ENCODE measurements at regions not wholly inside any gene's neighbourhood (a gene's known extent, or its start where the extent isn't known, plus 50 kb on each side); places are given as distances from the start of the nearest gene placed in this dataset.
"Not testable (repeated sequence)": the region's sequence is repeated elsewhere in the genome, so short reads cannot be mapped to it uniquely, and the experiment has no call there.

- Mint-ChIP-seq H3K4me3 (no peak overlapping the region), H3K27me3 (no peaks in the 10 kb centered on the region), H3K9me3 (peaks cover 3% of the 10 kb centered on the region), H3K4me1 (no peaks in the 10 kb centered on the region), H3K27ac (no peak overlapping the region), H3K36me3 (ENCODE audit: low read depth) (no peaks in the 10 kb centered on the region)
- DNase-seq (no peak), ATAC-seq (no peak)
These were observed 1423.3 kb upstream of the PCDH20 start for GRCh38 chr13:62838929-62839328.

GRCh38 chr13:62837895-62838294 lies 1422.2 kb upstream of the PCDH20 start:
- Mint-ChIP-seq H3K27me3 (no peaks in the 10 kb centered on the region), H3K27ac (no peak overlapping the region), H3K4me3 (no peak overlapping the region), H3K36me3 (ENCODE audit: low read depth) (no peaks in the 10 kb centered on the region), H3K9me3 (peaks cover 3% of the 10 kb centered on the region), H3K4me1 (no peaks in the 10 kb centered on the region)
- ATAC-seq (no peak), DNase-seq (no peak)

- Mint-ChIP-seq H3K36me3 (ENCODE audit: low read depth) (no peaks in the 10 kb centered on the region), H3K27ac (no peak overlapping the region)
- ATAC-seq, result no peak
These were observed 1413.8 kb upstream of the PCDH20 start for GRCh38 chr13:62829486-62829885.

GRCh38 chr13:62799931-62800436 lies 1384.3 kb upstream of the PCDH20 start:
- Mint-ChIP-seq H3K4me1 (no peaks in the 10 kb centered on the region), H3K4me3 (no peak overlapping the region), H3K27ac (no peak overlapping the region), H3K27me3 (no peaks in the 10 kb centered on the region), H3K36me3 (ENCODE audit: low read depth) (no peaks in the 10 kb centered on the region), H3K9me3 (no peaks in the 10 kb centered on the region)
- no peak for DNase-seq
- ATAC-seq, result no peak

More at GRCh38 chr13:62829486-62829885, 1413.8 kb upstream of the PCDH20 start:
- Mint-ChIP-seq H3K4me3 (no peak overlapping the region), H3K9me3 (peaks cover 9% of the 10 kb centered on the region), H3K27me3 (no peaks in the 10 kb centered on the region), H3K4me1 (no peaks in the 10 kb centered on the region)
- no peak for DNase-seq

GRCh38 chr13:62799038-62799535 lies 1383.4 kb upstream of the PCDH20 start:
- no peaks in the 10 kb centered on the region for H3K4me1 Mint-ChIP-seq
- H3K4me3 Mint-ChIP-seq, result no peak overlapping the region
- no peaks in the 10 kb centered on the region for H3K9me3 Mint-ChIP-seq
- no peaks in the 10 kb centered on the region for H3K27me3 Mint-ChIP-seq
- H3K27ac Mint-ChIP-seq, result no peak overlapping the region
- ATAC-seq (no peak), DNase-seq (no peak)
- no peaks in the 10 kb centered on the region for H3K36me3 Mint-ChIP-seq (ENCODE audit: low read depth)

GRCh38 chr13:62793850-62794249 lies 1378.2 kb upstream of the PCDH20 start:
- Mint-ChIP-seq H3K4me1 (no peaks in the 10 kb centered on the region), H3K9me3 (no peaks in the 10 kb centered on the region), H3K27ac (no peak overlapping the region), H3K36me3 (ENCODE audit: low read depth) (no peaks in the 10 kb centered on the region), H3K27me3 (no peaks in the 10 kb centered on the region), H3K4me3 (no peak overlapping the region)
- no peak for DNase-seq
- no peak for ATAC-seq

GRCh38 chr13:62781866-62782265 lies 1366.2 kb upstream of the PCDH20 start:
- no peaks in the 10 kb centered on the region for H3K36me3 Mint-ChIP-seq (ENCODE audit: low read depth)
- H3K27me3 Mint-ChIP-seq, result no peaks in the 10 kb centered on the region
- ATAC-seq, result no peak

GRCh38 chr13:62779161-62779560 lies 1363.5 kb upstream of the PCDH20 start:
- peaks cover 11% of the 10 kb centered on the region for H3K9me3 Mint-ChIP-seq
- no peak overlapping the region for H3K27ac Mint-ChIP-seq
- no peaks in the 10 kb centered on the region for H3K4me1 Mint-ChIP-seq
- no peaks in the 10 kb centered on the region for H3K36me3 Mint-ChIP-seq (ENCODE audit: low read depth)
- H3K27me3 Mint-ChIP-seq, result no peaks in the 10 kb centered on the region
- no peak overlapping the region for H3K4me3 Mint-ChIP-seq
- DNase-seq (no peak), ATAC-seq (no peak)

More at GRCh38 chr13:62781866-62782265, 1366.2 kb upstream of the PCDH20 start:
- no peak overlapping the region for H3K4me3 Mint-ChIP-seq
- no peak overlapping the region for H3K27ac Mint-ChIP-seq
- peaks cover 11% of the 10 kb centered on the region for H3K9me3 Mint-ChIP-seq
- DNase-seq, result no peak
- H3K4me1 Mint-ChIP-seq, result no peaks in the 10 kb centered on the region

- Mint-ChIP-seq H3K27ac (no peak overlapping the region), H3K36me3 (ENCODE audit: low read depth) (no peaks in the 10 kb centered on the region), H3K9me3 (peaks cover 4% of the 10 kb centered on the region), H3K4me3 (no peak overlapping the region), H3K4me1 (no peaks in the 10 kb centered on the region), H3K27me3 (no peaks in the 10 kb centered on the region)
- DNase-seq (no peak), ATAC-seq (no peak)
These were observed 1351.8 kb upstream of the PCDH20 start for GRCh38 chr13:62767473-62767872.

GRCh38 chr13:62760724-62761123 lies 1345.1 kb upstream of the PCDH20 start:
- Mint-ChIP-seq H3K27ac (no peak overlapping the region), H3K9me3 (peaks cover 4% of the 10 kb centered on the region)
- no peak for DNase-seq

GRCh38 chr13:62747629-62748028 lies 1332.0 kb upstream of the PCDH20 start:
- peaks cover 11% of the 10 kb centered on the region for H3K9me3 Mint-ChIP-seq
- H3K36me3 Mint-ChIP-seq (ENCODE audit: low read depth), result no peaks in the 10 kb centered on the region
- no peaks in the 10 kb centered on the region for H3K27me3 Mint-ChIP-seq
- no peak overlapping the region for H3K27ac Mint-ChIP-seq
- no peak for ATAC-seq
- no peak for DNase-seq
- H3K4me3 Mint-ChIP-seq, result no peak overlapping the region
- H3K4me1 Mint-ChIP-seq, result no peaks in the 10 kb centered on the region

More at GRCh38 chr13:62760724-62761123, 1345.1 kb upstream of the PCDH20 start:
- Mint-ChIP-seq H3K27me3 (no peaks in the 10 kb centered on the region), H3K4me1 (no peaks in the 10 kb centered on the region), H3K36me3 (ENCODE audit: low read depth) (no peaks in the 10 kb centered on the region), H3K4me3 (no peak overlapping the region)
- no peak for ATAC-seq

GRCh38 chr13:62747152-62747551 lies 1331.5 kb upstream of the PCDH20 start:
- Mint-ChIP-seq H3K4me1 (no peaks in the 10 kb centered on the region), H3K36me3 (ENCODE audit: low read depth) (no peaks in the 10 kb centered on the region), H3K27ac (no peak overlapping the region), H3K9me3 (peaks cover 11% of the 10 kb centered on the region), H3K4me3 (no peak overlapping the region), H3K27me3 (no peaks in the 10 kb centered on the region)
- DNase-seq (no peak), ATAC-seq (no peak)

- not testable (repeated sequence) for ATAC-seq; H3K4me1 Mint-ChIP-seq; H3K27ac Mint-ChIP-seq; DNase-seq; H3K4me3 Mint-ChIP-seq; H3K36me3 Mint-ChIP-seq (ENCODE audit: low read depth); H3K27me3 Mint-ChIP-seq
- H3K9me3 Mint-ChIP-seq, result peaks cover 24% of the 10 kb centered on the region
These were observed 1314.1 kb upstream of the PCDH20 start for GRCh38 chr13:62729746-62730145.

- ATAC-seq (no peak), DNase-seq (no peak)
- Mint-ChIP-seq H3K36me3 (ENCODE audit: low read depth) (no peaks in the 10 kb centered on the region), H3K4me3 (no peak overlapping the region), H3K27ac (no peak overlapping the region), H3K27me3 (no peaks in the 10 kb centered on the region), H3K4me1 (no peaks in the 10 kb centered on the region), H3K9me3 (peaks cover 23% of the 10 kb centered on the region)
These were observed 1306.2 kb upstream of the PCDH20 start for GRCh38 chr13:62721893-62722292.

- not testable (repeated sequence) for ATAC-seq; H3K4me1 Mint-ChIP-seq; DNase-seq; H3K4me3 Mint-ChIP-seq; H3K36me3 Mint-ChIP-seq (ENCODE audit: low read depth); H3K27me3 Mint-ChIP-seq; H3K27ac Mint-ChIP-seq
- peaks cover 23% of the 10 kb centered on the region for H3K9me3 Mint-ChIP-seq
These were observed 1296.3 kb upstream of the PCDH20 start for GRCh38 chr13:62711948-62712347.

- no peak for DNase-seq
- Mint-ChIP-seq H3K4me3 (no peak overlapping the region), H3K36me3 (ENCODE audit: low read depth) (no peaks in the 10 kb centered on the region), H3K27me3 (no peaks in the 10 kb centered on the region), H3K9me3 (peaks cover 27% of the 10 kb centered on the region), H3K27ac (no peak overlapping the region), H3K4me1 (no peaks in the 10 kb centered on the region)
- ATAC-seq, result no peak
These were observed 1295.1 kb upstream of the PCDH20 start for GRCh38 chr13:62710787-62711186.
